Brain microvascular endothelial cell (primary cell): ENCODE measurements at regions not wholly inside any gene's neighbourhood (a gene's known extent, or its start where the extent isn't known, plus 50 kb on each side); places are given as distances from the start of the nearest gene placed in this dataset.

Experiments
- DNase-seq: peaks from one replicate; pipeline ENCODE4 v3.0.0-alpha.2; 2020
- H3K27ac ChIP-seq: fragments of 250-450 bp; sonication (Bioruptor Pico); 2 replicates; pipeline ENCODE4 v1.5.1; 2020; ENCODE audit warnings: mild to moderate bottlenecking, moderate library complexity
- H3K27me3 ChIP-seq: fragments of 250-450 bp; sonication (Bioruptor Pico); replicated peaks from 2 replicates; pipeline ENCODE4 v1.5.1; 2020; ENCODE audit warnings: mild to moderate bottlenecking
- H3K36me3 ChIP-seq: fragments of 250-450 bp; sonication (Bioruptor Pico); replicated peaks from 2 replicates; pipeline ENCODE4 v1.5.1; 2020; ENCODE audit warnings: mild to moderate bottlenecking
- H3K4me3 ChIP-seq: 2 replicates; pipeline ENCODE4 v1.5.1; 2011; ENCODE audit warnings: low read depth, mild to moderate bottlenecking, control low read depth, low read length, moderate library complexity
- in situ Hi-C: cut with HindIII; loops from 2 replicates; pipeline ENCODE4 v1.10.0; 2017; ENCODE audit warnings: low sequenced_read_pairs, low pct_ligation_motif_present
- TF ChIP-seq, protein P1 (sequence below): IDR thresholded peaks from 2 replicates; pipeline ENCODE4 v1.5.1; 2011; ENCODE audit warnings: low read depth, mild to moderate bottlenecking, moderate library complexity, low read length, control low read depth, inconsistent platforms; ENCODE audit errors: missing control alignments

DNA sequence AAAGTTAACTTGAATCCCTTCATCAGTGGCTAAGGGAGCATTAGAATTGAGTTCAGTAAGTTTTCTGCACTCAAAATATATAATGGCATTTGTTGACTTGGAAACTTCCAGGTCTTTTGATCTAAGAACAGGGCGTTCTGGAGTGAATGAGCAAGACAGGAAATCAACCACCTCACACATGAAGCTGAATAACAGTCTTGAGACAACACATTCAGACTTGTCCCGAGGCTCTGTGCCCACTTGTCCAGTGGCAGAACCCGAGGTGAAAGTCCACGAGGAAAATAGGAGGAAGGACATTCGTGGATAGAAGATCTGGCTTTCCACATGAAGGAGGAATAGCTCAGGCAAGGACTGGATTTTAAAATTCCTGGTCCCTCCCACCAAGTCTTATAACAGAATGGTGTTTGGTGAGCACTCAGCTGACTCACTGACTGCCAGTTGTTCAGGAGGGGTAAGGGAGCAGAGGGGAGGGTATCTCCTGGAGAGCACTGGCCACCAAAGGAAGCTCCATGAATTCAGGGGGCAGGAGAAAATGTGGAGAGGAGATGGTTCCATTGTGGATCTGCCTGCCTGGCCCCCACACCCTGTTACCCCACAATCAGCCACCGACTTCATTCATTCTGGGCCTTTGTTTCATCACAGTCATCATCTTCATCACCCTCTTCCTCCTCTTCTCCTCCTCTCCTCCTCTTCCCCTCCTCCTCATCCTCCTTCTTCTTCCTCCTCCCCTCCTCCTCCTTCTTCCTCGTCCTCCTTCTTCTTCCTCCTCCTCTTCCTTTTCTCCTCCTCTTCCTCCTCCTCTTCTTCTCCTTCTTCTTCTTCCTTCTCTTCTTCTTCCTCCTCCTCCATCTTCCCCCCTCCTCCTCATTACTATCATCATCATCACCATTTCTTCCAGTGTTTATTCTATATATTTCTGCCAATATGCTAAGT, 620.1 kb downstream of the MED13L start:
- in situ Hi-C loops: no loop called here
- no peak for DNase-seq
- Histone ChIP-seq H3K27ac (no peak overlapping the region), H3K27me3 (no peaks in the 10 kb centered on the region), H3K36me3 (no peaks in the 10 kb centered on the region), H3K4me3 (no peak overlapping the region)
- TF ChIP-seq, protein P1, sequence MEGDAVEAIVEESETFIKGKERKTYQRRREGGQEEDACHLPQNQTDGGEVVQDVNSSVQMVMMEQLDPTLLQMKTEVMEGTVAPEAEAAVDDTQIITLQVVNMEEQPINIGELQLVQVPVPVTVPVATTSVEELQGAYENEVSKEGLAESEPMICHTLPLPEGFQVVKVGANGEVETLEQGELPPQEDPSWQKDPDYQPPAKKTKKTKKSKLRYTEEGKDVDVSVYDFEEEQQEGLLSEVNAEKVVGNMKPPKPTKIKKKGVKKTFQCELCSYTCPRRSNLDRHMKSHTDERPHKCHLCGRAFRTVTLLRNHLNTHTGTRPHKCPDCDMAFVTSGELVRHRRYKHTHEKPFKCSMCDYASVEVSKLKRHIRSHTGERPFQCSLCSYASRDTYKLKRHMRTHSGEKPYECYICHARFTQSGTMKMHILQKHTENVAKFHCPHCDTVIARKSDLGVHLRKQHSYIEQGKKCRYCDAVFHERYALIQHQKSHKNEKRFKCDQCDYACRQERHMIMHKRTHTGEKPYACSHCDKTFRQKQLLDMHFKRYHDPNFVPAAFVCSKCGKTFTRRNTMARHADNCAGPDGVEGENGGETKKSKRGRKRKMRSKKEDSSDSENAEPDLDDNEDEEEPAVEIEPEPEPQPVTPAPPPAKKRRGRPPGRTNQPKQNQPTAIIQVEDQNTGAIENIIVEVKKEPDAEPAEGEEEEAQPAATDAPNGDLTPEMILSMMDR: no peak

DNA sequence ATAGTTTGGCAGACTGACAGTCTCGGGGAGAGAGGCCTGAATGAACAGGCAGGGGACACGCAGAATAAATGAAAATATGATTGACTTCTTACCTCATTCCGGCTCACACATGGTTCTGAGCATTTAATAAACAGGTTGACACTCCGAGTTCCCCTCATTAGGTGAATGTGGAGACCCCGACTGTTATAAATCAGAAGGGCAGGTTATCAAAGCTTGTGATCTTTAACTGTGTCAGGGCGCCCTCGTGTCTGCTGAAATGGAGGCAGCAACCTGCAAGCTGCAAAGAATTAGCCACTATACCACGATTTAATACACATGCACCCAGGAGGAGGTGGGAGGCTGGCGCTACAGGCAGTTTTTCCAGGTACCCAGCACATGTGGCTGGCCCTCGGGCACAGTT, 627.5 kb downstream of the MED13L start:
- TF ChIP-seq, protein P1: no peak

DNA sequence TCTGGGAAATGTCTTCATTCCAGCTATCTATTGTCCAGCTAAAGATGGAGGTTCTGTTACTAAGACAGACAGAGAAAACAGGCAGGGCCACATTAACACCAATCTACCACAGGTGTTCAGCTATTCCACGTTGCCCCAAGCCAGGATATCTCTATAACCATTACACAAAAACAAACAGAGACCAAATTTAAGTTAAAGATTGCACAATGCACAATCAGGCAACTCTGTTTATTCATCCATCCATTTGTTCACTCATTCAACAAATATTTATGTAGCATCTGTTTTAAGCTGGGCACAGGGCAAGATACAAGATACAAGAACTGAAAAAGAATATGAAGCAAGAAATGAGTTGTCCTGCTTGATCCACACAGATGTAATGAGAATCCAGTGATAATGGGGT, 629.0 kb downstream of the MED13L start:
- H3K4me3 ChIP-seq: no peak overlapping the region
- in situ Hi-C loops: no loop called here
- H3K27ac ChIP-seq: no peak overlapping the region
- no peaks in the 10 kb centered on the region for H3K36me3 ChIP-seq
- no peak for DNase-seq
- TF ChIP-seq, protein P1: no peak
- H3K27me3 ChIP-seq: no peaks in the 10 kb centered on the region

More for the DNA sequence above, 627.5 kb downstream of the MED13L start:
- no peak overlapping the region for H3K4me3 ChIP-seq
- H3K27me3 ChIP-seq: no peaks in the 10 kb centered on the region
- no peak for DNase-seq
- no peaks in the 10 kb centered on the region for H3K36me3 ChIP-seq
- H3K27ac ChIP-seq: no peak overlapping the region
- in situ Hi-C loops: no loop called here

DNA sequence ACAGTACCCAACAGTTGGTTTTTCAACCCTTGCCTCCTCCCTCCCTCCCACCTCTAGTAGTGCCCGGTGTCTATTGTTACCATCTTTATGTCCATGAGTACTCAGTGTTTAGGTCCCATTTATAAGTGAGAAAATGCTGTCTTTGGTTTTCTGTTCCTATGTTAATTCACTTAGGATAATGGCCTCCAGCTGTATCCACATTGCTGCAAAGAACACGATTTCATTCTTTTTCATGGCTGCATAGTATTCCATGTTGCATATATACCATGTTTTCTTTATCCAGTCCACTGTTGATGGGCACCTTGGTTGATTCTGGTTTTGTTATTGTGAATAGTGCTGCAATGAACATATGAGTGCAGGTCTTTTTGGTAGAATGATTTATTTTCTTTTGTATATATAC, 631.3 kb downstream of the MED13L start:
- Histone ChIP-seq H3K4me3 (no peak overlapping the region), H3K27me3 (no peaks in the 10 kb centered on the region), H3K36me3 (no peaks in the 10 kb centered on the region), H3K27ac (no peak overlapping the region)
- in situ Hi-C loops: no loop called here
- TF ChIP-seq, protein P1: no peak
- no peak for DNase-seq

DNA sequence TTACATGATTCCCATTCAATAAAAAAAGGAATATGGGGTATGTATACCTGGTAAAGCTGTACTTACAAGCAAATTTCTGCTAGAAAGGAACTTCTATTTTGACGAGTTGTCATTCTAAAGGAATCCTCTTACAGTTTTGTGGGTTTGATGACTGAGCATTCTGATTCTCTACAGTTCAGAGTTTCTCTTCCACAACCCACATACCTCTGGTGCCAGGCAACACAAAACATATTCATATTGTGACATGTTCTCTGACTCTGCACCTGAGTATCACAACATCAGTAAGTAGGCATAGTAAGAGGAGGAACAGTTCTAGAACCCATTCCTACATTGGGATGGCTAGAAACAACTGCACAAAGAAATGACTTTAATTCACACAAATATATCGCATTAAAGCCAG, 636.6 kb downstream of the MED13L start:
- DNase-seq: no peak
- H3K27me3 ChIP-seq: no peaks in the 10 kb centered on the region
- H3K36me3 ChIP-seq: no peaks in the 10 kb centered on the region
- H3K4me3 ChIP-seq: no peak overlapping the region
- no peak overlapping the region for H3K27ac ChIP-seq
- TF ChIP-seq, protein P1: no peak
- in situ Hi-C loops: no loop called here
